DOHH2 (cell line): ENCODE measurements at regions not wholly inside any gene's neighbourhood (a gene's known extent, or its start where the extent isn't known, plus 50 kb on each side); places are given as distances from the start of the nearest gene placed in this dataset.

Experiments used
- CTCF ChIP-seq: fragments of 200-600 bp; sonication (generic); IDR thresholded peaks from one replicate; pipeline ENCODE4 v1.5.1; 2014; ENCODE audit warnings: antibody characterized with exemption, mild to moderate bottlenecking, low read depth, low read length; ENCODE audit not compliant: poor library complexity, severe bottlenecking
- EZH2phosphoT487 ChIP-seq: fragments of 200-600 bp; sonication (generic); IDR thresholded peaks from 2 replicates; pipeline ENCODE4 v1.6.1; 2017; ENCODE audit warnings: borderline replicate concordance, mild to moderate bottlenecking, antibody characterized with exemption, low read length, moderate library complexity, mixed read lengths

- TF ChIP-seq CTCF (no peak), EZH2phosphoT487 (no peak)
Measured at GRCh38 chr20:11714886-11715285, 202.8 kb upstream of the BTBD3 start.
